ENCODE measurements at regions not wholly inside any gene's neighbourhood (a gene's known extent, or its start where the extent isn't known, plus 50 kb on each side); places are given as distances from the start of the nearest gene placed in this dataset.

DNA sequence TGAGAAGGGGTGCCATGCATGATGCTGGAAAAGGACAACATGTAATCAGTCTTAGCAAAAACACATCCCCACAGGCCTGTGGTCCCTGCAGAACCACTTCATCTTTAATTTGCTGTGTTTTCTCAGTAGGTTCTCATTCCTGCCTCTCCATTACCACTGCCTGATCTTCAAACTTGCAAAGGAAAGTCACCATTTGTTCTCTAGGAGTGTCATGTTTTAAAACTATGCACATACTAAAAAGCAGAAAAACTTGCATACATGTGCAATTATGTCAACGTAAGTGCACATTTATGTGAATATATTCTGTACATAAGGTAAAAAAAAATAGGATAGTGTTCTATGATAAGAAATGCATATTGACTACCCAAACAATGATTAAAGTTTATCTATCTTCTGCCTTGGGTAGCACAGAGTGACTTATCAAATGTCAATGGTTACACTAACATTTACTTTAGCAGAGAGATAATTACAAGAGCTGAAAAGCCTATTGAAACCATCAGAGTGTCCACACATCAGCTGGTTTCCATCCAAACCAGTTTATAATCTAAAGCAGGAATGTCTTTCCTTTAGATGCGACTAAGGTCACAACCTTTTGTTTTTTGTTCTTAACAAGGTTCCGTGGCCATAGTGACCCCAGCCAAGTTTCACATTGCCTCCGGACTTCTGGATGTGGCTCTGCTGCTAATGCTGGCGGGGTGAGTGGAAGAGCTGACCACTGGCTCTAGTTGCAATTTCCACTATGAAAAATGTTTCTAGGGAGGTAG is 58.7 kb upstream of the RMDN2 start:
- DNase-seq (ENCODE audit: low read depth) = no peak

DNA sequence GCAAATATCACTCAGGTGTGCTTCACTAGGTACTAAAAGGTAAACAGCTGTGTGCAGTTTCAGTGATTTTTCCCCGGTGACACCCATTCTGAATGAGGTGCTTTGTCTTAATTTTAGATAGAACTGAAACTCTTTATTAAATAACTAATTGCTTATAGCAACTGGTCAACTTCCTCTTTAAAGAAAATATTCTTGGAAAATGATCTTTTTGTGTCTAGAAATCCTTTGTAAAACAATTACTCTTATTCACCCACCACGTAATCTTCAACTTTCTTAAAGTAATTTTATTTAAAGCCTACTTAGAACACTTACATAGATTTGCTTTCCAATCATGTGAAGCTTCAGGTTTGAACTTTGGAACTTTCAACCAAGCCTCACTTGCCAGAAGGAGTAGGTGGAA is 57.9 kb upstream of the RMDN2 start:
- DNase-seq (ENCODE audit: low read depth) = no peak

DNA sequence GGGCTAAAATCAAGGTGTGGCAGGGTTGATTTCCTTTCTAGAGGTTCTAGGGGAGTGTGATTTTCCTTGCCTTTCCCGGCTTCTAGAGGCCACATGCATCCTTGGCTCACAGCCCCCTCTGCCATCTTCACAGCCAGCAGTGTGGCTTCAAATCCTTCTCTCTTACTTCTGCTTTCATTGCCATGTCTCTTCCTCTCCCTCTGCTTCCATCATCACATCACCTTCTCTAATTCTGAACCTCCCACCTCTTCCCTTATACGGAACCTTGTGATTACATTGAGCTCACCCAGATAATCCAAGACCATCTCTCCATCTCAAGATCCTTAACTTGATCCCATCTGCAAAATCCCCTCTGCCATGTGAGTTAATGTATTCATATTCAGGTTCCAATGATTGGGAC is 56.2 kb upstream of the RMDN2 start:
- no peak for DNase-seq (ENCODE audit: low read depth)

DNA sequence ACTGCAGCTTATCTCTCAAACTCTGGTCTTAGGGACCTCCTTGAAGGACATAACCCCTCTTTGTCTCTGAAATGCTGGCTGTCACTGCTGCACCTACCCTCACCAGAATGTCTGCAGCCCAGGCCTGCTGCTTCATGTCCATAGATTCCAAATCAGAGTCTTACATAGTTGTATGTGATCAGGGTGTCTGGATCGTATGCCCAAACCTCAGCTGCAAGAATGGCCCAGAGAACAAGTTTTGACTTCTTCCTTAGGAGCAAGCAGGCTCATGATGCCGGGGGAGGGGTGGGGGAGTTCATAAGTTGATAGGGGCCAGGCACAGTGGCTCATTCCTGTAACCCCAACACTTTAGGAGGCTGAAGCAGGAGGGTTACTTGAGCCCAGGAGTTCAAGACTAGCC is 55.8 kb upstream of the RMDN2 start:
- DNase-seq (ENCODE audit: low read depth) = no peak

DNA sequence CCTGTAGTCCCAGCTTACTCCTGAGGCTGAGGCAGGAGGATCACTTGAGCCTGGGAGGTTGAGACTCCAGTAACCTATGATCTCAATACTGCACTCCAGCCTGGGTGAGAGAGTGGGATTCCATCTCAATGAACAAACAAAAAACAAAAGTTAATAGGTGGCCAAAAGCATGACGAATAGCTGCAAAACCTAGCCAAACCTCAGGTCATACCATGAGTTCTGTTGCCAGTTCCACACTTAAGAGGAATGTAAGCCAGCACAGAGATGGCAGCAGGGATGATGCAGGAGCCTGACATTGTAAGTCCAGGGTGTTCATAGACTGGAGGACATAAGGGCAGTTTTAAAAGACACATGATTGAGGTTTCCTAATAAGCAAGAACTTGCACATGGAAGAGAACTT is 55.3 kb upstream of the RMDN2 start:
- no peak for DNase-seq (ENCODE audit: low read depth)

DNA sequence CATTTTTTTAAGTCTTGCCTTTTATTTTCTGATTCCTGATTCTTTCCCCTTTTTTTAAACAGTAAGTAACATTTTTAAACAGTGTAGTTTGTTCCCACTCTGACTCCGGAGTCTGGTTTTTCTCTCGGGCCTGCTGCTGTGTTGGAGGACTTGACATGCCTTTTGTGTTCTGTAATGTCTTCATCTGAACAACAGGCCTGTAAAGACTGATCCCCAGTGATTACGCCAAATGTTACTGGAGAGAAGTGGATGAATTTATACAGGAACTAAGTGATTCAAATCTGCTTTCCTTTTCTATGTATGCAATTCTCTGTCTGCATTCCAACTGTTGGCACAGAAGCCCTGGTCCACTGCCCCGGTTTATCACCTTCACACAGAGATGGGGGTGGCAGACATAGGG is 54.3 kb upstream of the RMDN2 start:
- no peak for DNase-seq (ENCODE audit: low read depth)

DNA sequence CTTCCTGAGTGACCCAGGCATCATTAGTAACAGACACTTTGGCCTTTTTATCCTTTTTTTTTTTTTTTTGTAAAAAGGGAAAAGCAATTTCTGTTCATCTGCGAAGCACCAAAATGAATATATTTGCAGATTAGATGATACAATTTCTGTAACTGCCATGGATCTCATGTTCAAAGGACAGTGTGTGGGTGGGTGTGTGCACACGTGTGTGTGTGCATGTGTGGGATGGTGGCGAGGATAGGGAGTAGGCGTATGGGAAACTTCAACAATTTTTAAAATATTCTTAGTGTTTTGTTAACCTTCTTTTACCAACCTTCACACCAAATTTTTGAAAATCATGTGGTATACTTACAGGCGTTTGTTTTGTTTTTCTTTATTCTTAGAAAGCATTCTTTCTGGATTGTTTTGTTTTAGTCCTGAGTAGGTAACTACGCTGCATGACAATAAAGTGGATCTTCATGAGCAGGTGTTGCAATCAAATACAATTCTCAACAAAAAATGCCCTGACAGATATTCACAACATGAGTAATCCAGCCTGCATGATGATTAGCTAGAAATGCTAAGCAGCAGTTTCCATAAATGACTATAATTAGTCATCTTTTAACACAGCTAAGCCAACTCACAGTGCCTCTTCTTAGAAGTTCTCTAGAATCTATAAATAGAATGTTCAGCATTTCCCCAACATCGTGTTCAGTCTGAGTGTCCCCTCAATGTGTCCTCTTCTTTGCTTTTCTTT is 53.5 kb upstream of the RMDN2 start:
- no peak for DNase-seq (ENCODE audit: low read depth)

DNA sequence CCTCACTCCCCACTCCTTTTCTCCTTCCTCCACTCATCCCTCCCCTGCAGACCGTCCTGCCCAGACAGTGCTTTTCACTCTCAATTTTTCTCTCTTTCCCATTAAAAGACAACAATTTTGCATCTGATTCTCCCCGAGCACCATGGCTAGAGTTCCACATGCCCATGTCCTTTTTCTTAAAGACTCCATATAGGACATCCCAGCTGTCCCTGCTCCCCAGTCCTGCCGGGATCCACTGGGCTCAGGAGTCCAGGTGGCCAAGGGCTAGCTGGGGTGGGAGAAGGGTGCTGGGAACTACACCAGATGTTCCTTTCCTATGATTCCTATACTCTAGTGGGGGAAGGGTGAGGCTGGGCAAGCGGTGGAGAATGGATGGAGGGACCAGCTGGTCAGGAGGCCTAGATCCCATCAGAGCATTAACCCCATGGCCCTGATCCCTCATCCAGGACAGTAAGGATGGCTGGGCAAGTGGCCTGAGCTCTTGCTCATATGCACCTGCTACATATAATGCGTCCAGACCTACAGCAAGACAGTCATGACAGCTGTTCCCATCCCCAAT is 52.8 kb upstream of the RMDN2 start:
- DNase-seq (ENCODE audit: low read depth) = no peak

DNA sequence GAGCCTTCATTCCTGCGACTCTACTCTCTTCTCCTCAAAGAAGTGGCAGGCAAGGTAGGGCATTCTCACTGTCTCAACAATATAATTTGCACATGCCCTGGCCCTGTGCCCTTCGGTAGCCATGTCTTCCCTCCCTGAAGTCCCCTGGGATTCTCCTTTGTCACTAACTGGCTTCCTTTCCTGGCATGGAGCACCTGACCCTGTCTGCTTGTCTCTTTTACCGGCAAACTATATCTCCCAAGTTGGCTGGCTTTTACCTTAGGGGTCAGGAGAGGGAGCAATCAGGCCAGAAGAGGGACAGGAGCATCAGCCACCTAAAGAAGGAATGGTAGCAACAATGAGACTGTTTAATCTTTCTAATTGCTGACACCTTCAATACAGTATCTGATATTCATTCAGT is 51.9 kb upstream of the RMDN2 start:
- no peak for DNase-seq (ENCODE audit: low read depth)

DNA sequence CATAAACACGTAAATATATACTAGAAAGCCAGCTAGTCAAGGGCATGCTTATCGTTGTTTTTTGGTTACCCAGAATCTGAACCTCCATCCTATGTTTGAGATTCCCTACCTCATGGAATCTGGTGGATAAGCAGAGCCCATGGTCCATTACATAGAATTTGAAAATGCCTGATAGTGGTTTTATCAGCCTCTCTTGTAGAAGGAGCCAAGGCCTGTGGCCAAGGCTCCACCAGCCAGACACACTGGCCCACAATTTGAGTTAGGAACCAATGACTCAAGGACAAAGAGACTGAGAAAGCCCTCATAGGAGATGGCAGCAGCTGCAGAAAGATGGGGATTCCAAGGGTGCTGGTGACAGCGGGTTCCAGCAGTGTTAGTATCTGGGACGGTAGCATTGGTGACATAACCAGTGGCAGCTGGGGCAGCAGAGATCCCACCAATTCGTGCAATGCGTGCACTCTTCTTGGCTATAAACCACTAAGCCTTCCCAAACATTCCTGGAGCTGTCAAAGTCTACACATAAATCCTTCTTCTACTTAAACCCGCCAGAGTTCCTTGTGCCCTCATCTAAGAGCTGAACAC is 51.2 kb upstream of the RMDN2 start:
- no peak for DNase-seq (ENCODE audit: low read depth)

DNA sequence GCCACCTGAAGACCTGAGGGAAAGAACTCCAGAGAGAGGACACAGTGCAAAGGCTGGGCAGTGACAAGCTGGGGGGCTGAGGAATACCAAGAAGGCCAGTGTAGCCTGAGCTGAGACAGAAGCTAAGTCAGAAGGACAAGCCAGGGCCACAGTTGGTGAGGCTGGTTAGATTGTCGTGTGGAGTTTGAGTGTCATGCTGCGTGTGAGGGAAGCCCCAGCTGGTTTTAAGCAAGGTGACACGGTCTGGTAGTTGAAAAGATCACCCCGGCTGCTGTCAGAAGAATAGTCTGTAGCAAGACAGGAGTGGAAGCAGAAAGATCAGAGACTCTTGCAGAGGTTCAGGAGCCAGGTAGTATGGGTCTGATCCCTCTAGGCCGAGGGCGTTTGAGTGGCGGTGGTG is 50.6 kb upstream of the RMDN2 start:
- no peak for DNase-seq (ENCODE audit: low read depth)
